GM21360 (cell line): ENCODE measurements at regions not wholly inside any gene's neighbourhood (a gene's known extent, or its start where the extent isn't known, plus 50 kb on each side); places are given as distances from the start of the nearest gene placed in this dataset.
"Not testable (repeated sequence)": the region's sequence is repeated elsewhere in the genome, so short reads cannot be mapped to it uniquely, and the experiment has no call there.

ENCODE experiments used
- ATAC-seq: cut with Tn5 transposase; IDR thresholded peaks from one replicate; pipeline ENCODE4 v1.9.1; 2021; ENCODE audit warnings: mild to moderate bottlenecking, moderate library complexity; ENCODE audit not compliant: unreplicated experiment

- ATAC-seq, result no peak
Measured at GRCh38 chr11:98059488-98059887, 961.3 kb upstream of the CNTN5 start.

- no peak for ATAC-seq
Measured at GRCh38 chr11:98060759-98061158, 960.0 kb upstream of the CNTN5 start.

GRCh38 chr11:98061858-98062257 is 958.9 kb upstream of the CNTN5 start:
- no peak for ATAC-seq

- no peak for ATAC-seq
Measured at GRCh38 chr11:98062714-98063113, 958.0 kb upstream of the CNTN5 start.

GRCh38 chr11:98068251-98068650 is 952.5 kb upstream of the CNTN5 start:
- no peak for ATAC-seq

GRCh38 chr11:98069147-98069546 is 951.6 kb upstream of the CNTN5 start:
- not testable (repeated sequence) for ATAC-seq

- no peak for ATAC-seq
Measured at GRCh38 chr11:98069861-98070260, 950.9 kb upstream of the CNTN5 start.

- no peak for ATAC-seq
Measured at GRCh38 chr11:98090861-98091505, 929.8 kb upstream of the CNTN5 start.

GRCh38 chr11:98099371-98099770 is 921.4 kb upstream of the CNTN5 start:
- ATAC-seq, result no peak

GRCh38 chr11:98100689-98101088 is 920.1 kb upstream of the CNTN5 start:
- ATAC-seq, result no peak

GRCh38 chr11:98101329-98101728 is 919.4 kb upstream of the CNTN5 start:
- ATAC-seq, result no peak

- ATAC-seq, result no peak
Measured at GRCh38 chr11:98104249-98104648, 916.5 kb upstream of the CNTN5 start.

- no peak for ATAC-seq
Measured at GRCh38 chr11:98107736-98108135, 913.0 kb upstream of the CNTN5 start.

- no peak for ATAC-seq
Measured at GRCh38 chr11:98110030-98110429, 910.7 kb upstream of the CNTN5 start.

- ATAC-seq, result no peak
Measured at GRCh38 chr11:98115873-98116272, 904.9 kb upstream of the CNTN5 start.

GRCh38 chr11:98130117-98130625 is 890.6 kb upstream of the CNTN5 start:
- ATAC-seq, result no peak

GRCh38 chr11:98136357-98136756 is 884.4 kb upstream of the CNTN5 start:
- no peak for ATAC-seq

- no peak for ATAC-seq
Measured at GRCh38 chr11:98137437-98137836, 883.3 kb upstream of the CNTN5 start.

- ATAC-seq, result no peak
Measured at GRCh38 chr11:98143661-98144060, 877.1 kb upstream of the CNTN5 start.

GRCh38 chr11:98153752-98154151 is 867.0 kb upstream of the CNTN5 start:
- no peak for ATAC-seq

- ATAC-seq, result no peak
Measured at GRCh38 chr11:98155696-98156095, 865.1 kb upstream of the CNTN5 start.

- no peak for ATAC-seq
Measured at GRCh38 chr11:98177925-98178324, 842.8 kb upstream of the CNTN5 start.

GRCh38 chr11:98180511-98180910 is 840.2 kb upstream of the CNTN5 start:
- no peak for ATAC-seq
